ENCODE measurements at regions not wholly inside any gene's neighbourhood (a gene's known extent, or its start where the extent isn't known, plus 50 kb on each side); places are given as distances from the start of the nearest gene placed in this dataset.

GRCh38 chr13:90547272-90547790 lies 800.2 kb upstream of the MIR17HG start:
- intact Hi-C loops (cut with DNase I): no loop called here
- no peak for TF ChIP-seq CTCF (IDR thresholded peaks at IDR 0.05)
- ATAC-seq (no peak), DNase-seq (no peak)
- Histone ChIP-seq H3K4me3 (no peak overlapping the region), H3K36me3 (no peaks in the 10 kb centered on the region), H3K27ac (no peak overlapping the region), H3K4me1 (peaks cover 0 to 4% (median 0%) of the 10 kb centered on the region in 9 donors), H3K27me3 (no peaks in the 10 kb centered on the region), H3K9me3 (peaks cover 0 to 29% (median 0%) of the 10 kb centered on the region in 11 donors)
- WGBS, 2 donors: 67 to 75% methylated on average over 2 of the region's 2 CpGs

- H3K27me3 ChIP-seq: no peaks in the 10 kb centered on the region
- ATAC-seq (no peak), DNase-seq (no peak)
- no peak for TF ChIP-seq CTCF (IDR thresholded peaks at IDR 0.05)
- intact Hi-C loops (cut with DNase I): no loop called here
- no peak overlapping the region for H3K4me3 ChIP-seq
- H3K36me3 ChIP-seq: no peaks in the 10 kb centered on the region
- no peaks in the 10 kb centered on the region for H3K4me1 ChIP-seq
- H3K27ac ChIP-seq: no peak overlapping the region
- peaks cover 0 to 23% (median 0%) of the 10 kb centered on the region in 11 donors for H3K9me3 ChIP-seq
- WGBS, 2 donors: 68 to 82% methylated on average over 3 of the region's 3 CpGs
Observed at GRCh38 chr13:90551253-90551652, 796.2 kb upstream of the MIR17HG start.

- no peak for TF ChIP-seq CTCF (IDR thresholded peaks at IDR 0.05)
- Histone ChIP-seq H3K27ac (no peak overlapping the region), H3K36me3 (no peaks in the 10 kb centered on the region), H3K9me3 (peaks cover 0 to 10% (median 0%) of the 10 kb centered on the region in 11 donors), H3K27me3 (no peaks in the 10 kb centered on the region), H3K4me1 (no peaks in the 10 kb centered on the region), H3K4me3 (no peak overlapping the region)
- WGBS, 2 donors: 73 to 77% methylated on average over 2 of the region's 2 CpGs
- intact Hi-C loops (cut with DNase I): no loop called here
- DNase-seq (no peak), ATAC-seq (no peak)
Observed at GRCh38 chr13:90552702-90553101, 794.8 kb upstream of the MIR17HG start.

GRCh38 chr13:90553159-90553558 lies 794.3 kb upstream of the MIR17HG start:
- no peak for ATAC-seq
- Histone ChIP-seq H3K27ac (no peak overlapping the region), H3K4me3 (no peak overlapping the region), H3K9me3 (peaks cover 0 to 5% (median 0%) of the 10 kb centered on the region in 11 donors), H3K27me3 (no peaks in the 10 kb centered on the region), H3K36me3 (no peaks in the 10 kb centered on the region), H3K4me1 (no peaks in the 10 kb centered on the region)
- no peak for TF ChIP-seq CTCF (IDR thresholded peaks at IDR 0.05)
- intact Hi-C loops (cut with DNase I): no loop called here
- WGBS, 2 donors: 41 to 44% methylated on average over 3 of the region's 3 CpGs
- DNase-seq: no peak

All from heart right ventricle (tissue), 16 donors.